ENCODE measurements at regions not wholly inside any gene's neighbourhood (a gene's known extent, or its start where the extent isn't known, plus 50 kb on each side); places are given as distances from the start of the nearest gene placed in this dataset.

DNA sequence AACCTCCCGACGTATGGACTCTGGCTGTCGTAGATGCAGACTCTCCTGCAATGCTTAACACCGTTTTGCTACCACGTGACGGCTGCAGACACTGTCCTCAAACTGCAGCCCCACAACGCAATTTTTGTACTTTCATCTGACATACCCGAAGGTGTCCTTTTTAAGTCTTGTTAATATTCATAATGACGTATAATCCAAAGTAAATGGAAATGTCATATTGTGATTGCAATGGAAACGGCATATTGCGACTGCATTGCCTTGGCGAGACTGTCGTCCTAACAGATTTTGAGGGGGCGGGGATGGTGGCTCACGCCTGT is 79.3 kb upstream of the TBC1D3K start:
- Histone ChIP-seq H3K9ac (ENCODE audit: insufficient read length, low read depth) (no peak overlapping the region), H3K27me3 (ENCODE audit: insufficient read depth, insufficient read length) (peaks cover 8% of the 10 kb centered on the region), H3K4me1 (ENCODE audit: insufficient read depth, insufficient read length) (peaks cover 2% of the 10 kb centered on the region), H3K36me3 (ENCODE audit: insufficient read depth, insufficient read length, low read length) (no peaks in the 10 kb centered on the region), H3K4me3 (ENCODE audit: insufficient read length, low read depth) (no peak overlapping the region), H3K9me3 (ENCODE audit: insufficient read depth, low read length) (no peaks in the 10 kb centered on the region)
- no peak for DNase-seq (ENCODE audit: low read depth, low spot score)
- TF ChIP-seq SUZ12 (IDR thresholded peaks at IDR 0.05; ENCODE audit: extremely low read depth, insufficient read depth, insufficient read length) (no peak), ZNF274 (IDR thresholded peaks at IDR 0.05; ENCODE audit: low read depth, low read length) (no peak), YY1 (IDR thresholded peaks at IDR 0.05; ENCODE audit: insufficient read depth, insufficient read length) (no peak)

- Histone ChIP-seq H3K4me3 (ENCODE audit: insufficient read length, low read depth) (no peak overlapping the region), H3K27me3 (ENCODE audit: insufficient read depth, insufficient read length) (peaks cover 8% of the 10 kb centered on the region), H3K4me1 (ENCODE audit: insufficient read depth, insufficient read length) (peaks cover 2% of the 10 kb centered on the region), H3K36me3 (ENCODE audit: insufficient read depth, insufficient read length, low read length) (no peaks in the 10 kb centered on the region), H3K9ac (ENCODE audit: insufficient read length, low read depth) (no peak overlapping the region), H3K9me3 (ENCODE audit: insufficient read depth, low read length) (no peaks in the 10 kb centered on the region)
- TF ChIP-seq SUZ12 (IDR thresholded peaks at IDR 0.05; ENCODE audit: extremely low read depth, insufficient read depth, insufficient read length) (no peak), YY1 (IDR thresholded peaks at IDR 0.05; ENCODE audit: insufficient read depth, insufficient read length) (no peak), ZNF274 (IDR thresholded peaks at IDR 0.05; ENCODE audit: low read depth, low read length) (no peak)
- DNase-seq (ENCODE audit: low read depth, low spot score): no peak
Observed at GRCh38 chr17:37844158-37844976, 79.8 kb upstream of the TBC1D3K start.

DNA sequence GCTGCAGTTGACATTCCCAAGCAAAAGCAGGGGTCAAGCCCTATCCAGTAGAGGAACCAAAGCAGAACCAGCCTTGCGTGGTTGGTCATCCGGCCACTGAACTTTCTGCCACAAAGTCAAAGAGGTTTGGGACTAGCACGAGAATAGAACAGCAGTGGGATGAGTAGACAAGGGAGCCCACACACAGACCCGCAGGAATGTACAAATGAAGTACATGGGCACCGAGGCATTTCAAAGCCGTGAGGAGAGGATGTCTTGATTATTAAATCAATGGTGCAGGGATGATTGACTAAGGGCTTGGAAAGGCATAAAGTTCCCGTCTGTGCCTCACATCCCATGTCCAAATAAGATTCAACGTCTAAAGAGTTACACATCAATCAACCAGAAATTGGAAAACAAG is 81.8 kb upstream of the TBC1D3K start:
- Histone ChIP-seq H3K36me3 (ENCODE audit: insufficient read depth, insufficient read length, low read length) (no peaks in the 10 kb centered on the region), H3K9me3 (ENCODE audit: insufficient read depth, low read length) (no peaks in the 10 kb centered on the region), H3K4me3 (ENCODE audit: insufficient read length, low read depth) (no peak overlapping the region), H3K27me3 (ENCODE audit: insufficient read depth, insufficient read length) (peaks cover 8% of the 10 kb centered on the region), H3K4me1 (ENCODE audit: insufficient read depth, insufficient read length) (peaks cover 2% of the 10 kb centered on the region), H3K9ac (ENCODE audit: insufficient read length, low read depth) (no peak overlapping the region)
- no peak for DNase-seq (ENCODE audit: low read depth, low spot score)
- no peak for TF ChIP-seq YY1 (IDR thresholded peaks at IDR 0.05; ENCODE audit: insufficient read depth, insufficient read length)
- no peak for TF ChIP-seq SUZ12 (IDR thresholded peaks at IDR 0.05; ENCODE audit: extremely low read depth, insufficient read depth, insufficient read length)
- TF ChIP-seq ZNF274 (IDR thresholded peaks at IDR 0.05; ENCODE audit: low read depth, low read length): no peak

DNA sequence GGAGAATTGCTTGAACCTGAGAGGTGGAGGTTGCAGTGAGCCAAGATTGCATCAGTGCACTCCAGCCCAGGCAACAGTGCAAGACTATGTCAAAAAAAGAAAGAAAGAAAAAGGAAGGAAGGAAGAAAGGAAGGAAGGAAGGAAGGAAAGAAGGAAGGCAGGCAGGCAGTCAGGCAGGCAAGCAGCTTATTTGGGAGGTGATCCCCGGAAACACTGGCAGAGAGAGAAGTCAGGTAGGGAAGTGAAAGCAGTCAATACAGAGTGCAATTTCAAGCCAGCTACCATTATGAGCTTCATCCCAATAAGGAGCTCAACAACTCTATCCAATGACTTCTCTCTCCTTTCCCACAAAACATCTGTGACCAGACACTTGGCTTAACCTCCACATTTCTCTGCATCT is 83.0 kb upstream of the TBC1D3K start:
- Histone ChIP-seq H3K36me3 (ENCODE audit: insufficient read depth, insufficient read length, low read length) (no peaks in the 10 kb centered on the region), H3K9ac (ENCODE audit: insufficient read length, low read depth) (no peak overlapping the region), H3K4me3 (ENCODE audit: insufficient read length, low read depth) (no peak overlapping the region), H3K9me3 (ENCODE audit: insufficient read depth, low read length) (no peaks in the 10 kb centered on the region), H3K27me3 (ENCODE audit: insufficient read depth, insufficient read length) (peaks cover 8% of the 10 kb centered on the region), H3K4me1 (ENCODE audit: insufficient read depth, insufficient read length) (peaks cover 2% of the 10 kb centered on the region)
- DNase-seq (ENCODE audit: low read depth, low spot score): no peak
- TF ChIP-seq ZNF274 (IDR thresholded peaks at IDR 0.05; ENCODE audit: low read depth, low read length) (no peak), SUZ12 (IDR thresholded peaks at IDR 0.05; ENCODE audit: extremely low read depth, insufficient read depth, insufficient read length) (no peak), YY1 (IDR thresholded peaks at IDR 0.05; ENCODE audit: insufficient read depth, insufficient read length) (no peak)

DNA sequence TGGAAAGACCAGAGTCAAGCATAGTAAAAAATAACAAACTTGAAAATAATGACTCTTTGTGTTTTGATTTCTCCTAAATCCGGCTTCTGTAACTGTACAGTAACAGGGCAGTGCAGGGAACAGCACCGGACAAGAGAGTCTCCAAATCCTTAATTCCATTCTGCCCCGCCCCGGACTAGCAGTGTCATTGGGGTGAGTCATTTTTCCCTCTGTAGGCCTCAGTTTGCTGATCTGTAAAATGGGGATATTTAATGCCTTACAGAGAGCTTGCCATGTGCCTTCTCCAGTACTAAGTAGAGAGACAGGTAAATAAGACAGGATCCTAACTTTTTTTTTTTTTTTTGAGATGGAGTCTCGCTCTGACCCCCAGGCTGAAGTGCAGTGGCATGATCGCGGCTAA is 83.6 kb upstream of the TBC1D3K start:
- no peak for DNase-seq (ENCODE audit: low read depth, low spot score)
- TF ChIP-seq YY1 (IDR thresholded peaks at IDR 0.05; ENCODE audit: insufficient read depth, insufficient read length) (no peak), SUZ12 (IDR thresholded peaks at IDR 0.05; ENCODE audit: extremely low read depth, insufficient read depth, insufficient read length) (no peak), ZNF274 (IDR thresholded peaks at IDR 0.05; ENCODE audit: low read depth, low read length) (no peak)
- H3K36me3 ChIP-seq (ENCODE audit: insufficient read depth, insufficient read length, low read length): no peaks in the 10 kb centered on the region
- H3K27me3 ChIP-seq (ENCODE audit: insufficient read depth, insufficient read length): peaks cover 8% of the 10 kb centered on the region
- H3K4me3 ChIP-seq (ENCODE audit: insufficient read length, low read depth): no peak overlapping the region
- H3K4me1 ChIP-seq (ENCODE audit: insufficient read depth, insufficient read length): peaks cover 4% of the 10 kb centered on the region
- H3K9me3 ChIP-seq (ENCODE audit: insufficient read depth, low read length): no peaks in the 10 kb centered on the region
- H3K9ac ChIP-seq (ENCODE audit: insufficient read length, low read depth): no peak overlapping the region

- H3K9me3 ChIP-seq (ENCODE audit: insufficient read depth, low read length): no peaks in the 10 kb centered on the region
- H3K9ac ChIP-seq (ENCODE audit: insufficient read length, low read depth): no peak overlapping the region
- TF ChIP-seq SUZ12 (IDR thresholded peaks at IDR 0.05; ENCODE audit: extremely low read depth, insufficient read depth, insufficient read length) (no peak), YY1 (IDR thresholded peaks at IDR 0.05; ENCODE audit: insufficient read depth, insufficient read length) (no peak), ZNF274 (IDR thresholded peaks at IDR 0.05; ENCODE audit: low read depth, low read length) (no peak)
- H3K27me3 ChIP-seq (ENCODE audit: insufficient read depth, insufficient read length): peaks cover 8% of the 10 kb centered on the region
- no peaks in the 10 kb centered on the region for H3K36me3 ChIP-seq (ENCODE audit: insufficient read depth, insufficient read length, low read length)
- DNase-seq (ENCODE audit: low read depth, low spot score): no peak
- no peak overlapping the region for H3K4me3 ChIP-seq (ENCODE audit: insufficient read length, low read depth)
- peaks cover 4% of the 10 kb centered on the region for H3K4me1 ChIP-seq (ENCODE audit: insufficient read depth, insufficient read length)
Observed at GRCh38 chr17:37839196-37839978, 84.8 kb upstream of the TBC1D3K start.

DNA sequence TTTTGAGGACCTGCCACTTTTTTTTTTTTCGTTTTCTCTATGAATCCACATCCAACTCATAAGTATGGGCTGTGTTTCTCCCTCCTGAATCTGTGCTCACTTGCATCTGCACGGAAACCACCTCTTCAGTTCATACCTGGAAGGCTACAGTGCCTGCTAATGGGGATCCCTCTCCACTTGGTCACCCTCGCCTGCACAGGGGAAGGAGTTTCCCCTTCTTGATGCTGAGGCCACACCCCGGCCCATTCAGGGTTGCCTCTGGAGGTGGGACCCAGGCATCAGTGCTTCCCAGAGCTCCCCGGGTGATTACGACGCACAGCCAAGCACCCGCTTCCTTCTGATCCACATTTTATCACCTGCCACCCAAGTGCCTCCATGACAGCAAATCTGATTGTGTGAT is 85.9 kb upstream of the TBC1D3K start:
- DNase-seq (ENCODE audit: low read depth, low spot score): no peak
- no peaks in the 10 kb centered on the region for H3K36me3 ChIP-seq (ENCODE audit: insufficient read depth, insufficient read length, low read length)
- no peaks in the 10 kb centered on the region for H3K9me3 ChIP-seq (ENCODE audit: insufficient read depth, low read length)
- H3K4me1 ChIP-seq (ENCODE audit: insufficient read depth, insufficient read length): peaks cover 2% of the 10 kb centered on the region
- no peak overlapping the region for H3K4me3 ChIP-seq (ENCODE audit: insufficient read length, low read depth)
- H3K27me3 ChIP-seq (ENCODE audit: insufficient read depth, insufficient read length): peaks cover 5% of the 10 kb centered on the region
- TF ChIP-seq ZNF274 (IDR thresholded peaks at IDR 0.05; ENCODE audit: low read depth, low read length): no peak
- no peak overlapping the region for H3K9ac ChIP-seq (ENCODE audit: insufficient read length, low read depth)
